ENCODE measurements at regions not wholly inside any gene's neighbourhood (a gene's known extent, or its start where the extent isn't known, plus 50 kb on each side); places are given as distances from the start of the nearest gene placed in this dataset.

DNA sequence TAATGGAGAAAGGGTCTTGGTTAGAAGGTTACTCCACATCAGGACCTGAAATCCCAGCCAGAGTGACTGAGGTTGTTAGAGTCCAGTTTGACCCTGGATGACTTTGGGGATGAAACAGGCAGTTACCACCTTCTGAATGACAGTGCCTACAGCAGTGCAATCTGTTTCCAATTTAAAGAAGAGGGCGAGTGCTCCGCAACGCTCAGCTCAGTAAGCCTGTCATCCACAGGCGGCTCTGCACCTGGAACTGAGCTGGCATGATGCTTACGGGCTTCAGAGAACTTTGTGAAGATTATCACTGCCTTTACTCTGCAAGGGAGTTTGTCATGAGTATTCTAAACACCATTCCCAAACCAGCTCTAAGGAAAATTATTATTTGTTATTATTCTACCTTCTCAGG lies 127.7 kb upstream of the SLC24A5 start:
- TF ChIP-seq, protein P1, sequence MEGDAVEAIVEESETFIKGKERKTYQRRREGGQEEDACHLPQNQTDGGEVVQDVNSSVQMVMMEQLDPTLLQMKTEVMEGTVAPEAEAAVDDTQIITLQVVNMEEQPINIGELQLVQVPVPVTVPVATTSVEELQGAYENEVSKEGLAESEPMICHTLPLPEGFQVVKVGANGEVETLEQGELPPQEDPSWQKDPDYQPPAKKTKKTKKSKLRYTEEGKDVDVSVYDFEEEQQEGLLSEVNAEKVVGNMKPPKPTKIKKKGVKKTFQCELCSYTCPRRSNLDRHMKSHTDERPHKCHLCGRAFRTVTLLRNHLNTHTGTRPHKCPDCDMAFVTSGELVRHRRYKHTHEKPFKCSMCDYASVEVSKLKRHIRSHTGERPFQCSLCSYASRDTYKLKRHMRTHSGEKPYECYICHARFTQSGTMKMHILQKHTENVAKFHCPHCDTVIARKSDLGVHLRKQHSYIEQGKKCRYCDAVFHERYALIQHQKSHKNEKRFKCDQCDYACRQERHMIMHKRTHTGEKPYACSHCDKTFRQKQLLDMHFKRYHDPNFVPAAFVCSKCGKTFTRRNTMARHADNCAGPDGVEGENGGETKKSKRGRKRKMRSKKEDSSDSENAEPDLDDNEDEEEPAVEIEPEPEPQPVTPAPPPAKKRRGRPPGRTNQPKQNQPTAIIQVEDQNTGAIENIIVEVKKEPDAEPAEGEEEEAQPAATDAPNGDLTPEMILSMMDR (IDR thresholded peaks at IDR 0.05; ENCODE audit: poor library complexity), result no peak
- TF ChIP-seq EZH2 (IDR thresholded peaks at IDR 0.05; ENCODE audit: borderline replicate concordance), result no peak
